ENCODE measurements at regions not wholly inside any gene's neighbourhood (a gene's known extent, or its start where the extent isn't known, plus 50 kb on each side); places are given as distances from the start of the nearest gene placed in this dataset.
"Not testable (repeated sequence)": the region's sequence is repeated elsewhere in the genome, so short reads cannot be mapped to it uniquely, and the experiment has no call there.

GRCh38 chr5:143521141-143521540 lies 117.7 kb upstream of the NR3C1 start:
- no peak for DNase-seq

- DNase-seq = not testable (repeated sequence)
Observed at GRCh38 chr5:143519215-143519614, 115.7 kb upstream of the NR3C1 start.

- DNase-seq = not testable (repeated sequence)
Observed at GRCh38 chr5:143517824-143518223, 114.3 kb upstream of the NR3C1 start.

GRCh38 chr5:143516249-143516648 lies 112.8 kb upstream of the NR3C1 start:
- no peak for DNase-seq

- DNase-seq = no peak
Observed at GRCh38 chr5:143515829-143516228, 112.3 kb upstream of the NR3C1 start.

GRCh38 chr5:143514616-143515335 lies 111.3 kb upstream of the NR3C1 start:
- no peak for DNase-seq

GRCh38 chr5:143513720-143514119 lies 110.2 kb upstream of the NR3C1 start:
- no peak for DNase-seq

GRCh38 chr5:143511736-143512135 lies 108.2 kb upstream of the NR3C1 start:
- no peak for DNase-seq

- no peak for DNase-seq
Observed at GRCh38 chr5:143509758-143510221, 106.3 kb upstream of the NR3C1 start.

GRCh38 chr5:143506836-143507552 lies 103.5 kb upstream of the NR3C1 start:
- DNase-seq = no peak

- no peak for DNase-seq
Observed at GRCh38 chr5:143505934-143506333, 102.4 kb upstream of the NR3C1 start.

- no peak for DNase-seq
Observed at GRCh38 chr5:143505354-143505753, 101.9 kb upstream of the NR3C1 start.

GRCh38 chr5:143501310-143502044 lies 98.0 kb upstream of the NR3C1 start:
- DNase-seq = no peak

- DNase-seq = no peak
Observed at GRCh38 chr5:143499480-143500114, 96.1 kb upstream of the NR3C1 start.

- no peak for DNase-seq
Observed at GRCh38 chr5:143498821-143499220, 95.3 kb upstream of the NR3C1 start.

- no peak for DNase-seq
Observed at GRCh38 chr5:143497749-143498148, 94.3 kb upstream of the NR3C1 start.

GRCh38 chr5:143496943-143497342 lies 93.5 kb upstream of the NR3C1 start:
- no peak for DNase-seq

GRCh38 chr5:143495821-143496275 lies 92.4 kb upstream of the NR3C1 start:
- no peak for DNase-seq

GRCh38 chr5:143495110-143495509 lies 91.6 kb upstream of the NR3C1 start:
- DNase-seq = no peak

GRCh38 chr5:143494595-143494994 lies 91.1 kb upstream of the NR3C1 start:
- no peak for DNase-seq

- no peak for DNase-seq
Observed at GRCh38 chr5:143494162-143494561, 90.7 kb upstream of the NR3C1 start.

GRCh38 chr5:143492783-143493182 lies 89.3 kb upstream of the NR3C1 start:
- DNase-seq = no peak

- DNase-seq = no peak
Observed at GRCh38 chr5:143491646-143492045, 88.2 kb upstream of the NR3C1 start.

Data from NCI-H187 treated with DMSO at 0.1 percent for 48 hours (cell line).